GM23338 (cell line): ENCODE measurements at regions not wholly inside any gene's neighbourhood (a gene's known extent, or its start where the extent isn't known, plus 50 kb on each side); places are given as distances from the start of the nearest gene placed in this dataset.

Experiments
- ATAC-seq: fragments of 200-7000 bp; cut with Tn5 transposase; 3 replicates; pipeline ENCODE4 v1.9.1; 2020
- DNase-seq: peaks from one replicate; pipeline ENCODE4 v3.0.0-alpha.2; 2015; ENCODE audit warnings: low spot score
- H2AFZ ChIP-seq: fragments of 200-600 bp; sonication (generic); 2 replicates; pipeline ENCODE4 v1.8.0; 2016; ENCODE audit warnings: antibody characterized with exemption, mild to moderate bottlenecking, moderate library complexity
- H3F3A ChIP-seq: fragments of 200-600 bp; sonication (generic); replicated peaks from 2 replicates; pipeline ENCODE4 v1.8.0; 2017; ENCODE audit warnings: antibody characterized with exemption, mixed run types, low read depth
- H3K27ac ChIP-seq: fragments of 200-600 bp; sonication (generic); 2 replicates; pipeline ENCODE4 v1.6.1; 2016; ENCODE audit warnings: low read depth
- H3K27me3 ChIP-seq: fragments of 200-600 bp; sonication (generic); 2 replicates; pipeline ENCODE4 v1.8.0; 2016; ENCODE audit warnings: mild to moderate bottlenecking, mixed run types, moderate library complexity; ENCODE audit not compliant: insufficient read depth
- H3K36me3 ChIP-seq: fragments of 200-600 bp; sonication (generic); 2 replicates; pipeline ENCODE4 v1.8.0; 2016; ENCODE audit warnings: mild to moderate bottlenecking; ENCODE audit not compliant: insufficient read depth
- H3K4me1 ChIP-seq: fragments of 200-600 bp; sonication (generic); 2 replicates; pipeline ENCODE4 v1.8.0; 2016; ENCODE audit warnings: mild to moderate bottlenecking, moderate library complexity; ENCODE audit not compliant: insufficient read depth
- H3K4me2 ChIP-seq: fragments of 200-600 bp; sonication (generic); 2 replicates; pipeline ENCODE4 v1.7.1; 2017; ENCODE audit warnings: mixed run types
- H3K4me3 ChIP-seq: fragments of 200-600 bp; sonication (generic); 2 replicates; pipeline ENCODE4 v1.6.1; 2016; ENCODE audit warnings: mixed run types
- H3K79me2 ChIP-seq: fragments of 200-600 bp; sonication (generic); replicated peaks from 2 replicates; pipeline ENCODE4 v1.8.0; 2017; ENCODE audit warnings: mild to moderate bottlenecking; ENCODE audit not compliant: insufficient read depth
- H3K9me2 ChIP-seq: fragments of 200-600 bp; sonication (generic); 2 replicates; pipeline ENCODE4 v1.8.0; 2017; ENCODE audit not compliant: insufficient read depth
- H4K20me1 ChIP-seq: fragments of 200-600 bp; sonication (generic); replicated peaks from 2 replicates; pipeline ENCODE4 v1.8.0; 2017; ENCODE audit warnings: mild to moderate bottlenecking; ENCODE audit not compliant: insufficient read depth
- H3K27ac Mint-ChIP-seq: 2 replicates; pipeline ENCODE4 v1.8.0; 2020; ENCODE audit warnings: inconsistent platforms, mild to moderate bottlenecking, moderate library complexity, mixed read lengths
- H3K27me3 Mint-ChIP-seq: 3 replicates; pipeline ENCODE4 v1.8.0; 2022; ENCODE audit warnings: low read depth, mild to moderate bottlenecking, moderate library complexity, mixed read lengths, inconsistent platforms; ENCODE audit not compliant: insufficient read depth, poor library complexity
- H3K36me3 Mint-ChIP-seq: 3 replicates; pipeline ENCODE4 v1.8.0; 2021; ENCODE audit warnings: low read depth, mild to moderate bottlenecking, inconsistent platforms, moderate library complexity, mixed read lengths
- H3K4me1 Mint-ChIP-seq: 3 replicates; pipeline ENCODE4 v1.8.0; 2020; ENCODE audit warnings: mild to moderate bottlenecking, inconsistent platforms, mixed read lengths
- H3K4me3 Mint-ChIP-seq: 3 replicates; pipeline ENCODE4 v1.8.0; 2021; ENCODE audit warnings: moderate library complexity, mild to moderate bottlenecking, inconsistent platforms, mixed read lengths
- H3K9me3 Mint-ChIP-seq: 3 replicates; pipeline ENCODE4 v1.8.0; 2020; ENCODE audit warnings: moderate library complexity, mild to moderate bottlenecking, inconsistent platforms, mixed read lengths
- CREB1 ChIP-seq: fragments of 250-450 bp; sonication (Bioruptor Pico); IDR thresholded peaks from 2 replicates; pipeline ENCODE4 v1.5.0; 2020; ENCODE audit warnings: low read depth, mild to moderate bottlenecking, moderate library complexity
- CTCF ChIP-seq, 2 experiments: fragments of 200-600 bp in 1 of 2; sonication (generic) in 1 of 2; conservative IDR thresholded peaks; 2 replicates each; pipeline versions ENCODE4 v1.5.1 to v1.6.1; 2016 to 2017; ENCODE audit warnings: antibody characterized with exemption in 2 of 2, low read depth in 2 of 2, mild to moderate bottlenecking in 2 of 2, moderate library complexity in 1 of 2
- ETS1 ChIP-seq: IDR thresholded peaks from 2 replicates; pipeline ENCODE4 v1.6.1; 2016; ENCODE audit warnings: antibody characterized with exemption
- EZH2 ChIP-seq: fragments of 200-600 bp; sonication (generic); IDR thresholded peaks from one replicate; pipeline ENCODE4 v1.8.0; 2017; ENCODE audit warnings: antibody characterized with exemption, mild to moderate bottlenecking, low read depth; ENCODE audit not compliant: unreplicated experiment
- EZH2phosphoT487 ChIP-seq: fragments of 200-600 bp; sonication (generic); IDR thresholded peaks from one replicate; pipeline ENCODE4 v1.8.1; 2018; ENCODE audit warnings: antibody characterized with exemption; ENCODE audit not compliant: unreplicated experiment
- JUNB ChIP-seq: IDR thresholded peaks from one replicate; pipeline ENCODE4 v1.6.1; 2016; ENCODE audit warnings: antibody characterized with exemption; ENCODE audit not compliant: unreplicated experiment
- NANOG ChIP-seq: IDR thresholded peaks from 2 replicates; pipeline ENCODE4 v1.6.1; 2016; ENCODE audit warnings: antibody characterized with exemption, borderline replicate concordance
- POLR2AphosphoS5 ChIP-seq: IDR thresholded peaks from 2 replicates; pipeline ENCODE4 v1.6.1; 2016; ENCODE audit warnings: antibody characterized with exemption, low read depth
- REST ChIP-seq: IDR thresholded peaks from one replicate; pipeline ENCODE4 v1.6.1; 2018; ENCODE audit warnings: antibody characterized with exemption; ENCODE audit not compliant: unreplicated experiment
- STAT1 ChIP-seq: IDR thresholded peaks from one replicate; pipeline ENCODE4 v1.6.1; 2016; ENCODE audit warnings: antibody characterized with exemption; ENCODE audit not compliant: unreplicated experiment
- ZNF331 ChIP-seq: fragments of 250-450 bp; sonication (Bioruptor Pico); IDR thresholded peaks from 2 replicates; pipeline ENCODE4 v1.5.0; 2020; ENCODE audit warnings: low read depth, mild to moderate bottlenecking, moderate library complexity
- ZNF462 ChIP-seq: fragments of 250-450 bp; sonication (Bioruptor Pico); IDR thresholded peaks from 2 replicates; pipeline ENCODE4 v1.5.0; 2020; ENCODE audit warnings: mild to moderate bottlenecking, moderate library complexity

GRCh38 chr15:54979964-54980363 lies 216.8 kb downstream of the RSL24D1 start:
- Histone ChIP-seq H3K27me3 (no peaks in the 10 kb centered on the region), H3K27ac (no peak overlapping the region), H3K9me2 (no peaks in the 10 kb centered on the region), H4K20me1 (no peaks in the 10 kb centered on the region), H3K79me2 (no peaks in the 10 kb centered on the region), H3F3A (no peaks in the 10 kb centered on the region), H3K36me3 (peaks cover 10% of the 10 kb centered on the region; the same call in 1 of the 2 replicates), H3K4me1 (no peaks in the 10 kb centered on the region), H2AFZ (no peak overlapping the region), H3K4me2 (no peak overlapping the region), H3K4me3 (no peak overlapping the region)
- no peak overlapping the region for H3K27ac Mint-ChIP-seq
- TF ChIP-seq CREB1 (CRISPR knock-in tag) (no peak), REST (no peak), EZH2 (no peak), EZH2phosphoT487 (no peak), ZNF462 (no peak), POLR2AphosphoS5 (no peak), JUNB (no peak), CTCF (conservative IDR thresholded peaks at IDR 0.05; ENCODE audit: low read depth in 2 of 2) (no peak), STAT1 (no peak), ZNF331 (CRISPR knock-in tag) (no peak), NANOG (no peak), ETS1 (no peak)
- peaks cover 5% of the 10 kb centered on the region for H3K27me3 Mint-ChIP-seq
- no peaks in the 10 kb centered on the region for H3K36me3 Mint-ChIP-seq
- no peaks in the 10 kb centered on the region for H3K4me1 Mint-ChIP-seq
- ATAC-seq, result peak; percentile 41; the same call in 2 of the 3 replicates
- no peak overlapping the region for H3K4me3 Mint-ChIP-seq
- peaks cover 39% of the 10 kb centered on the region for H3K9me3 Mint-ChIP-seq
- DNase-seq, result no peak
